K562 (cell line): ENCODE measurements at regions not wholly inside any gene's neighbourhood (a gene's known extent, or its start where the extent isn't known, plus 50 kb on each side); places are given as distances from the start of the nearest gene placed in this dataset.

Experiments
- ATAC-seq: fragments of 200-7000 bp; cut with Tn5 transposase; 3 replicates; pipeline ENCODE4 v1.9.1; 2020; ENCODE audit warnings: moderate library complexity
- BruUV-seq: library from RNA; stranded (reverse); fragments of 400-500 nt; replicated peaks from 2 replicates; lab custom pipeline; 2021; lab: Mats Ljungman, UMichigan
- CTCF ChIA-PET: fragments of 300-600 bp; formaldehyde crosslinking; extraction: SDS; loops from one replicate; lab custom pipeline; 2021; ENCODE audit warnings: low intra/inter-chr PET ratio; lab: Yijun Ruan, JAX
- POLR2A ChIA-PET: fragments of 300-600, 350-650 bp; sonication (Branson Sonifier 250); formaldehyde crosslinking; extraction: SDS; loops from one replicate; lab custom pipeline; 2021; ENCODE audit warnings: antibody characterized with exemption, inconsistent platforms; lab: Yijun Ruan, JAX
- DNase-seq, 4 experiments: peaks; one replicate each; pipeline versions ENCODE4 v3.0.0 to v3.0.0-alpha.2; 2011 to 2018; ENCODE audit warnings: low spot score in 3 of 4, mixed read lengths in 3 of 4; ENCODE audit errors: extremely low read depth in 1 of 4
- FAIRE-seq: peaks from 2 replicates; lab custom pipeline; 2011; peaks lifted over from hg19 to GRCh38; lab: Jason Lieb, UNC
- H2AFZ ChIP-seq: 2 replicates; pipeline ENCODE4 v1.6.0; 2011; ENCODE audit warnings: low read depth, low read length, control low read depth, inconsistent platforms
- H3K27ac ChIP-seq: fragments of 200-600 bp; 3 replicates; pipeline ENCODE4 v1.8.0; 2011; ENCODE audit warnings: low read depth, mild to moderate bottlenecking, control low read depth, inconsistent platforms, low read length, moderate library complexity, mixed read lengths; ENCODE audit errors: extremely low read depth
- H3K27me3 ChIP-seq, 2 experiments: fragments of 300-600 bp in 1 of 2; 2 replicates in 1 of 2; 3 replicates in 1 of 2; pipeline versions ENCODE4 v1.6.0 to v1.8.0; 2011; ENCODE audit warnings: inconsistent platforms in 2 of 2, low read length in 2 of 2, mild to moderate bottlenecking in 1 of 2, mixed read lengths in 1 of 2, moderate library complexity in 1 of 2; ENCODE audit not compliant: control insufficient read depth in 2 of 2, insufficient read depth in 2 of 2
- H3K36me3 ChIP-seq: fragments of 300-600 bp; 3 replicates; pipeline ENCODE4 v1.8.0; 2011; ENCODE audit warnings: mild to moderate bottlenecking, low read length, inconsistent platforms; ENCODE audit not compliant: control insufficient read depth, insufficient read depth
- H3K4me1 ChIP-seq, 2 experiments: fragments of 200-600 bp in 1 of 2; replicated peaks in 1 of 2; 2 replicates in 1 of 2; 3 replicates in 1 of 2; pipeline versions ENCODE4 v1.5.1 to v1.8.0; 2011; ENCODE audit warnings: inconsistent platforms in 2 of 2, low read length in 2 of 2, mild to moderate bottlenecking in 1 of 2, mixed read lengths in 1 of 2, moderate library complexity in 1 of 2; ENCODE audit not compliant: control insufficient read depth in 2 of 2, insufficient read depth in 2 of 2
- H3K4me2 ChIP-seq: 2 replicates; pipeline ENCODE4 v1.6.1; 2011; ENCODE audit warnings: low read length, control low read depth, inconsistent platforms, mixed read lengths; ENCODE audit not compliant: insufficient read depth
- H3K4me3 ChIP-seq: fragments of 200-600 bp; sonication (generic), shearing (Covaris generic); 2 replicates; pipeline ENCODE4 v1.5.1; 2016; ENCODE audit warnings: control low read depth, inconsistent platforms
- H3K79me2 ChIP-seq: fragments of 200-600 bp; 3 replicates; pipeline ENCODE4 v1.8.0; 2011; ENCODE audit warnings: low read length, inconsistent platforms; ENCODE audit not compliant: control insufficient read depth, insufficient read depth
- H3K9ac ChIP-seq, 2 experiments: 2 replicates each; pipeline versions ENCODE4 v1.6.0 to v1.6.1; 2011; ENCODE audit warnings: low read depth in 2 of 2, low read length in 2 of 2, control low read depth in 1 of 2, inconsistent platforms in 1 of 2, mild to moderate bottlenecking in 1 of 2, mixed read lengths in 1 of 2; ENCODE audit not compliant: insufficient read depth in 1 of 2
- H3K9me1 ChIP-seq: one replicate; pipeline ENCODE4 v1.6.0; 2011; ENCODE audit warnings: inconsistent platforms, mild to moderate bottlenecking, low read length, moderate library complexity; ENCODE audit not compliant: control insufficient read depth, insufficient read depth
- H3K9me3 ChIP-seq: replicated peaks from 2 replicates; pipeline ENCODE4 v1.5.1; 2011; ENCODE audit warnings: low read depth, low read length, inconsistent platforms; ENCODE audit not compliant: control insufficient read depth, insufficient read depth
- H4K20me1 ChIP-seq: replicated peaks from 2 replicates; pipeline ENCODE4 v1.6.1; 2011; ENCODE audit warnings: low read length, inconsistent platforms, mixed read lengths; ENCODE audit not compliant: control insufficient read depth, insufficient read depth
- CTBP1 ChIP-seq: fragments of 450-650 bp; IDR thresholded peaks from 2 replicates; pipeline ENCODE4 v1.6.1; 2016; ENCODE audit warnings: borderline replicate concordance
- HEY1 ChIP-seq: fragments of 250-450 bp; sonication (Bioruptor Pico); IDR thresholded peaks from 2 replicates; pipeline ENCODE4 v1.5.0; 2020; ENCODE audit warnings: mild to moderate bottlenecking, moderate library complexity, borderline replicate concordance
- NFIC ChIP-seq: fragments of 450-650 bp; IDR thresholded peaks from 2 replicates; pipeline ENCODE4 v1.6.1; 2017; ENCODE audit warnings: mild to moderate bottlenecking, inconsistent platforms
- NFXL1 ChIP-seq: fragments of 450-650 bp; formaldehyde crosslinking; IDR thresholded peaks from 2 replicates; pipeline ENCODE4 v1.4.0; 2021; ENCODE audit warnings: mild to moderate bottlenecking
- U2AF2 ChIP-seq: fragments of 200-400 bp; formaldehyde crosslinking; optimal IDR thresholded peaks from 2 replicates; pipeline ENCODE3; 2017; ENCODE audit warnings: low read depth, mild to moderate bottlenecking, low read length
- ZNF76 ChIP-seq: fragments of 250-450 bp; sonication (Bioruptor Pico); IDR thresholded peaks from 2 replicates; pipeline ENCODE4 v1.4.0; 2020; ENCODE audit warnings: mild to moderate bottlenecking, moderate library complexity, borderline replicate concordance
- WGBS: fragments of 100-300 bp; shearing (Covaris generic); methylation state at CpG from one replicate; pipeline ENCODE4 v1.1.6; 2016; ENCODE audit warnings: low coverage, mixed read lengths; ENCODE audit not compliant: insufficient coverage; ENCODE audit errors: missing lambda C conversion rate; 5-methylcytosine and 5-hydroxymethylcytosine counted together
- in situ Hi-C: fragments of 300-500 bp; cut with MboI; formaldehyde crosslinking; loops from 4 replicates; pipeline ENCODE4 v1.15.0; 2018; ENCODE audit warnings: inconsistent platforms, mixed read lengths
- intact Hi-C: fragments of 100-400 bp; cut with micrococcal nuclease; formaldehyde crosslinking; loops from 2 replicates; pipeline ENCODE4 v1.14.2; 2022
- TF ChIP-seq, protein P1 (sequence below): fragments of 250-450 bp; sonication (Bioruptor Pico); IDR thresholded peaks from 2 replicates; pipeline ENCODE4 v1.4.0; 2020

DNA sequence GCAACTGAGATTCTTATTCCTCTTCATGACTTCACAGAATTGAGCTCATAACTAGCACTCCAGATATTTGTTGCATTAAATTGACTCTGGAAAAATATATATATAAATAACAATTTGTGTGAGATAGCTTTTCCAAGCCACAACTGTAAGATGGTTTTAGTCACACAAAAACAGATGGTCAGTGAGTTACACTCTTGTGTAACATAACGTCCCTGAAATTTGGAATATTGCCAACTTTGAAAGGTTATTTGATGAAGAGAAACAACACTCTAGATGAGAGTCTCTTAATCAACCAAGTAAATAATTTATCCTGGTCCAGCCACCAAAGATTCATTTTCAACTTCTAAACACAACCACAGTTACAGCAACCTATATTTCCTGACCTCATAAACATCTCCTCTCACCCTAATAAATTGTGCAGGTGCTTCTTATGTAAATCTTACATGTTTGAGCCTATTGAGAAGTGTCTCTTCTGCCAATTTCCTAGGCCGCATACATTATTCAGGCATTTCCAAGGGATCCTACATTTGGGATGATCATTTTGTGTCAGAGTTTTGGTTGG lies 84.9 kb upstream of the ACP3 start:
- ChIA-PET POLR2A (no interaction called here), CTCF (no interaction called here)
- Histone ChIP-seq H3K9me1 (no peaks in the 10 kb centered on the region), H2AFZ (no peak overlapping the region), H3K4me1 (no peaks in the 10 kb centered on the region), H3K4me2 (no peak overlapping the region), H4K20me1 (no peaks in the 10 kb centered on the region), H3K9ac (no peak overlapping the region), H3K36me3 (no peaks in the 10 kb centered on the region), H3K4me3 (no peak overlapping the region), H3K79me2 (no peaks in the 10 kb centered on the region), H3K27ac (no peak overlapping the region), H3K27me3 (no peaks in the 10 kb centered on the region), H3K9me3 (no peaks in the 10 kb centered on the region)
- FAIRE-seq (no peak), ATAC-seq (no peak), DNase-seq (no peak)
- TF ChIP-seq HEY1 (CRISPR knock-in tag) = no peak
- TF ChIP-seq NFXL1 = no peak
- no peak for TF ChIP-seq CTBP1
- peak; percentile 65 for TF ChIP-seq NFIC
- TF ChIP-seq, protein P1, sequence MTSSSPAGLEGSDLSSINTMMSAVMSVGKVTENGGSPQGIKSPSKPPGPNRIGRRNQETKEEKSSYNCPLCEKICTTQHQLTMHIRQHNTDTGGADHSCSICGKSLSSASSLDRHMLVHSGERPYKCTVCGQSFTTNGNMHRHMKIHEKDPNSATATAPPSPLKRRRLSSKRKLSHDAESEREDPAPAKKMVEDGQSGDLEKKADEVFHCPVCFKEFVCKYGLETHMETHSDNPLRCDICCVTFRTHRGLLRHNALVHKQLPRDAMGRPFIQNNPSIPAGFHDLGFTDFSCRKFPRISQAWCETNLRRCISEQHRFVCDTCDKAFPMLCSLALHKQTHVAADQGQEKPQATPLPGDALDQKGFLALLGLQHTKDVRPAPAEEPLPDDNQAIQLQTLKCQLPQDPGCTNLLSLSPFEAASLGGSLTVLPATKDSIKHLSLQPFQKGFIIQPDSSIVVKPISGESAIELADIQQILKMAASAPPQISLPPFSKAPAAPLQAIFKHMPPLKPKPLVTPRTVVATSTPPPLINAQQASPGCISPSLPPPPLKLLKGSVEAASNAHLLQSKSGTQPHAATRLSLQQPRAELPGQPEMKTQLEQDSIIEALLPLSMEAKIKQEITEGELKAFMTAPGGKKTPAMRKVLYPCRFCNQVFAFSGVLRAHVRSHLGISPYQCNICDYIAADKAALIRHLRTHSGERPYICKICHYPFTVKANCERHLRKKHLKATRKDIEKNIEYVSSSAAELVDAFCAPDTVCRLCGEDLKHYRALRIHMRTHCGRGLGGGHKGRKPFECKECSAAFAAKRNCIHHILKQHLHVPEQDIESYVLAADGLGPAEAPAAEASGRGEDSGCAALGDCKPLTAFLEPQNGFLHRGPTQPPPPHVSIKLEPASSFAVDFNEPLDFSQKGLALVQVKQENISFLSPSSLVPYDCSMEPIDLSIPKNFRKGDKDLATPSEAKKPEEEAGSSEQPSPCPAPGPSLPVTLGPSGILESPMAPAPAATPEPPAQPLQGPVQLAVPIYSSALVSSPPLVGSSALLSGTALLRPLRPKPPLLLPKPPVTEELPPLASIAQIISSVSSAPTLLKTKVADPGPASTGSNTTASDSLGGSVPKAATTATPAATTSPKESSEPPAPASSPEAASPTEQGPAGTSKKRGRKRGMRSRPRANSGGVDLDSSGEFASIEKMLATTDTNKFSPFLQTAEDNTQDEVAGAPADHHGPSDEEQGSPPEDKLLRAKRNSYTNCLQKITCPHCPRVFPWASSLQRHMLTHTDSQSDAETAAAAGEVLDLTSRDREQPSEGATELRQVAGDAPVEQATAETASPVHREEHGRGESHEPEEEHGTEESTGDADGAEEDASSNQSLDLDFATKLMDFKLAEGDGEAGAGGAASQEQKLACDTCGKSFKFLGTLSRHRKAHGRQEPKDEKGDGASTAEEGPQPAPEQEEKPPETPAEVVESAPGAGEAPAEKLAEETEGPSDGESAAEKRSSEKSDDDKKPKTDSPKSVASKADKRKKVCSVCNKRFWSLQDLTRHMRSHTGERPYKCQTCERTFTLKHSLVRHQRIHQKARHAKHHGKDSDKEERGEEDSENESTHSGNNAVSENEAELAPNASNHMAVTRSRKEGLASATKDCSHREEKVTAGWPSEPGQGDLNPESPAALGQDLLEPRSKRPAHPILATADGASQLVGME (CRISPR knock-in tag) = no peak
- no peak for TF ChIP-seq ZNF76 (CRISPR knock-in tag)
- no peak for TF ChIP-seq U2AF2
- intact Hi-C loops = no loop called here
- in situ Hi-C loops = no loop called here
- 0% methylated on average over 2 of the region's 2 CpGs for whole genome bisulfite sequencing
- BruUV-seq = no TSS peak
